HG03520 (cell line): ENCODE measurements at regions not wholly inside any gene's neighbourhood (a gene's known extent, or its start where the extent isn't known, plus 50 kb on each side); places are given as distances from the start of the nearest gene placed in this dataset.
"Not testable (repeated sequence)": the region's sequence is repeated elsewhere in the genome, so short reads cannot be mapped to it uniquely, and the experiment has no call there.

Experiments used
- ATAC-seq: cut with Tn5 transposase; IDR thresholded peaks from one replicate; pipeline ENCODE4 v1.9.1; 2021; ENCODE audit warnings: mild to moderate bottlenecking, moderate library complexity; ENCODE audit not compliant: unreplicated experiment

DNA sequence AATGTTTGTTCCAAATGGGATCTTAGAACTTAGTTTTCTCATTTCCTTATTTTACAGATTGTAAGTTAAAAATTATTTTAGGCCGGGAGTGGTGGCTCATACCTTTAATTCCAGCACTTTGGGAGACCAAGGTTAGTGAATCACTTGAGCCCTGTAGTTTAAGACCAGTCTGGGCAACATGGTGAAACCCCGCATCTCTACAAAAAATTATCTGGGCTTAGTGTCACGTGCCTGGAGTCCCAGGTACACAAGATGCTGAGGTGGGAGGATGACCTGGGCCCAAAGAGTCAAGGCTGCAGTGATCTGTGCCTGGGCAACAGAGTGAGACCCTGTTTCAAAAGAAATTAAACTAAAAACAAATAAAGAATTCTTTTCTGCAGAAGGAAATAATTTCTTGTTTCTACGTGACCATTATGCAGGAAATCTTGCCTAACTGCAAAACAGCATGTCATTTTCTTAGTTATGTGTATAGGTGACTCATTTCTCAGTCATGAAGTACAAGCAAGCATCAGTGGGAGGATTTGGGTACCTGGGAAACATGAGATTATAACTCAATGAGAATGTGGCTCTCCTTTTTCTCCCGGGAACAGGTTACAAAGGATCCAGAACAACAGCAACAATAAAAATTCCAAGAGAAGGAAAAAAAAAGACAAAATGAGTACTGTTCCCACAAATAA lies 375.1 kb upstream of the ST8SIA4 start:
- no peak for ATAC-seq

- no peak for ATAC-seq
Measured at GRCh38 chr5:101271945-101272344, 368.9 kb upstream of the ST8SIA4 start.

DNA sequence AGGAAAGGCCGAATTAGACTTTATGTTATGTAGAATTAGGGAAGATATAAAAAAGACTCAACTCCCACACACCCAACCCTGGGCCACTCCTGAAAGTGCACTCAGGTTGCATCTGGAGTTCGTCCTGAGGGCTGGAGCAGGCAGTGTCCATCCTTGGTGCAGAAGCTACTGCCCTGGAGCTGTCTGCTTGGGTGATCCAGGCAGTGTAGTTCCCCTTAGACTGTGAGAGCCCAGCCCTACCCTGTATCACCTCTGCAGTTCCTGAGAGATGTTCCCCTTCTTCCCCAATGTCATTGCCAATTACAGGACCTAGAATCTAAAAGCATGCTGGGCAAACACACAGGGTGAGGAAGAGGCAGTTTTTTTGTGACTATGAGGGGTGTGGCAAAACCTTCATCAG lies 368.3 kb upstream of the ST8SIA4 start:
- ATAC-seq: no peak

DNA sequence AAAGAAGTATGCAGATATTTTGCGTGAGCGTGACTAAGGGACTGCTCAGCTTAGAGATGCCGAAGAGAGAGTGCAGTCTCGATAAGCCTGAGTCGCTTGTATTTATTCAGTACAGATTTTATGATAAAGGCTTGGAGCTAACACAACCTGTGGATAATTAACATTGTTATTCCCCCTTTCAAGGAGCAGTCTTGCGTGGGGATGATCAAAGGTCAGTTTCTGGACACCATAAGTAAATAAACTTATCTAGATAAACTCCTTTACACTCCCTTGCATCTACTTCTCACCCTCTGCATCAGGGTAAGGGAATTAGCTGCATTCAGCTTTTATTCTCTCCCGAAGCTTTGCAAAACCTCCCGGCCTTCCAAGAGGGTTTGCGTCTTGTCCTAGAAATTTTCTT lies 357.8 kb upstream of the ST8SIA4 start:
- no peak for ATAC-seq

GRCh38 chr5:101253096-101253495 lies 350.0 kb upstream of the ST8SIA4 start:
- no peak for ATAC-seq

GRCh38 chr5:101244621-101245020 lies 341.5 kb upstream of the ST8SIA4 start:
- ATAC-seq: no peak

- ATAC-seq: no peak
Measured at GRCh38 chr5:101212942-101213514, 309.9 kb upstream of the ST8SIA4 start.

DNA sequence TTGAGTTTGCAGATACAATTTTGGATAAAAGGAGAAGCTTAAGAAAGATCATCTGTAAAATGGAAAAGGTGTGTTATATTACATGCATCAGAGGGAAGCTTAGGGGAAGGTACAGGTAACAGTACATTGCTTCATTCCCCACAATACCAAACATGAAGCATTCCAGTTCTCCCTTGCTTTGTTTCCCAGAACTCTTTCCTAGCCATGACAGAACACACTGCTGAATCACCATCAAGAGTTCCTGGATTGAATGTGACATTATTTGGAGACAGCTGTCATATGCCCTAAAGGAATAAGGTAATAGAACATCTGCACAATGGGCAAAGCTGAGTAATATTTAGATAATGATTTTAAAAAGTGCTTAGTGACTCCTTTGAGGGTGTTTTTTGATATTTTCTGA lies 303.5 kb upstream of the ST8SIA4 start:
- no peak for ATAC-seq

DNA sequence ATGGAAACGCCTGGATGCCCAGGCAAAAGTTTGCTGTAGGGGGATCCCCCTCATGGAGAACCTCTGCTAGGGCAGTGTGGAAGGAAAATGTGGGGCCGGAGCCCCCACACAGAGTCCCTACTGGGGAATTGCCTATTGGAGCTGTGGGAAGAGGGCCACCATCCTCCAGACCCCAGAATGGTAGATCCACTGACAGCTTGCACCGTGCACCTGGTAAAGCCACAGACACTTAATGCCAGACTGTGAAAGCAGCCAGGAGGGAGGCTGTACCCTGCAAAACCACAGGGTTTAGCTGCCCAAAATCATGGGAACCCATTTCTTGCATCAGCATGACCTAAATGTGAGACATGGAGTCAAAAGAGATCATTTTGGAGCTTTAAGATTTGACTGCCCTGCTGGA lies 302.0 kb upstream of the ST8SIA4 start:
- not testable (repeated sequence) for ATAC-seq

- ATAC-seq: not testable (repeated sequence)
Measured at GRCh38 chr5:101180365-101180764, 277.3 kb upstream of the ST8SIA4 start.

- ATAC-seq: no peak
Measured at GRCh38 chr5:101176605-101177004, 273.5 kb upstream of the ST8SIA4 start.

GRCh38 chr5:101174981-101175380 lies 271.9 kb upstream of the ST8SIA4 start:
- no peak for ATAC-seq

DNA sequence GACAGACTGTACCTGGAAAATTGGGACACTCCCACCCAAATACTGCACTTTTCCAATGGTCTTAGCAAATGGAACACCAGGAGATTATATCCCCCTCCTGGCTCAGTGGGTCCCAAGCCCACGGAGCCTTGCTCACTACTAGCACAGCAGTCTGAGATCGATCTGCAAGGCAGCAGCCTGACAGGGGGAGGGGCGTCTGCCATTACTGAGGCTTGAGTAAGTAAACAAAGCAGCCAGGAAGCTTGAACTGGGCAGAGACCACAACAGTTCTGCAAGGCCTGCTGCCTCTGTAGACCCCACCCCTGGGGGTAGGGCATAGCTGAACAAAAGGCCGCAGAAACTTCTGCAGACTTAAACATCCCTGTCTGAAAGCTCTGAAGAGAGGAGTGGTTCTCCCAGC lies 260.0 kb upstream of the ST8SIA4 start:
- ATAC-seq: no peak

DNA sequence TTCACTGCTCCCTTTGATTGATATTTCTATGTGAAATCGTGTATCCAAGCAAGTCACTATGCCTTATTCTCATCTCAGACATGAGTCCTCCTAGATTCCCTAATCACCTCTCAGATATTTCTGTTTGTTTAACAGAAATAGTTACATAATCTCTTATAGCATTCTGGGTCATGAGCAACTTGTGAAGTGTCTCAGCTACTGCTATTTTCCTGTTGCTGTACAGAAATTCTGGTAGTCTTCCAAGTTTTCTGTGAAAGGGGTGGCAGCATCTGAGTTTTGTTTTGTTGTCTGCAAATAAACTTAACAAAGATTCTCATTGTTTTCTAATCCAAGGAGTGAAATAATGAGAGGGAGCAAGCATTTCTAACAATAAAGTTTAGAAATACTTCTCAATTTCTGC lies 256.9 kb upstream of the ST8SIA4 start:
- no peak for ATAC-seq

DNA sequence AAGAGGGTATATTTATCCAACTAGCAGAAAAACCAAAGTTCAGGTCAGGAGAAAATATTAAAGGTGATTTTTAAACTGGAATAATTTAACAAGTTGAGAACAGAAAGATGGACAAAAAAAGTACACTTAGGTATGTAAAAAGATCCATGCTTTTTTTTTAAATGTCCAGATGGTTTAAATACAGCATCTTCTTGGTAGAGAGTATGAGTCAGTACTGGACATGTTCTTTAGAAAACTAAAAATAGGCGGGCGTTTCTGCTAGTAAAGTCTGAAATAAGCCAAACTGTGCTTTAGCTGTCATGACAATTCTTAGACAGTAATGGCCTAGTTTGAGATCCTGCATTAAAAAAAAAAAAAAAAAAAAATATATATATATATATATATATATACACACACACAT lies 255.9 kb upstream of the ST8SIA4 start:
- no peak for ATAC-seq

DNA sequence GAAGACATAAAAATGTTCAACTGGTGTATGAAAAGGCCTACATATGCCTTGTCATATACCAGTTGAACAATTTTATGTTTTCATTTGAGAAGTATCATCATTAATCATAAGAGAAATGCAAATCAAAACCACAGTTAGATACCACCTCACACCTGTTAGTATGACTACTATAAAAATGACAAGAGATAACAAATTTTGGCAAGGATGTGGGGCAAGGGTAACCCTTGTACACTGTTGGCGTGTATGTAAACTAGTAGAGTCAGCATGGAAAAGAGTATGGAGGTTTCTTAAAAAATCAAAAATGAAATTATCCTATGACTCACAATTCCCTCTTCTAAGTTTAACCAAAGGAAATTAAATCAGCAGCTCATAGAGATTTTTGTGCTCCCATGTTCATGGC lies 250.4 kb upstream of the ST8SIA4 start:
- ATAC-seq: no peak

DNA sequence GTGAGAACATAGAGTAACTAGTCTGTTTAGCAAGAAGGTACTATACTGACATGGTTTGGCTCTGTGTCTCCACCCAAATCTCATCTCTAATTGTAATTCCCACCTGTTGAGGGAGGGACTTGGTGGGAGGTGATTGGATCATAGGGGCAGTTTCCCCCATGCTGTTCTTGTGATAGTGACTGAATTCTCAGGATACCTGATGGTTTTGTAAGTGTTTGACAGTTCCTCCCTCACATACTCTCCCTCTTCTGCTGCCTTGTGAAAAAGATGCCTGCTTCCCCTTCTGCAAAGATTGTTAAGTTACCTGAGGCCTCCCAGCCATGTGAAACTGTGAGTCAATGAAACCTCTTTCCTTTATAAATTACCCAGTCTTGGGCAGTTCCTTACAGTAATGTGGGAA lies 240.4 kb upstream of the ST8SIA4 start:
- no peak for ATAC-seq

DNA sequence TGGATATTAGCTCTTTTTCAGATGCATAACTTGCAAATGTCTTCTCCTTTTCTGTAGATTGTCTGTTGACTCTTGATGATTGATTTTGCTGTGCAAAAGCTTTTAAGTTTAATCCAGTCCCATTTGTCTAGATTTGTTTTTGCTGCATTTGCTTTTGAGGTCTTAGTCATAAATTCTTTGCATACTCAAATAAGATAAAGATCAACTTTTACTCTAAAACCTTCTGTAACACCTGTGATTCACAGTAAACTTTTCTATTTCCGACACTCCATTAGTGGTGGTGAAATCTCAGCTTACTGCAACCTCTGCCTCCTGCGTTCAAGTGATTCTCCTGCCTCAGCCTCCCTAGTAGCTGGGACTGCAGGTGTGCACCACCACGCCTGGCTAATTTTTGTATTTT lies 239.0 kb upstream of the ST8SIA4 start:
- ATAC-seq: no peak

- no peak for ATAC-seq
Measured at GRCh38 chr5:101136454-101136853, 233.4 kb upstream of the ST8SIA4 start.

- no peak for ATAC-seq
Measured at GRCh38 chr5:101123363-101123762, 220.3 kb upstream of the ST8SIA4 start.

- no peak for ATAC-seq
Measured at GRCh38 chr5:101112645-101113044, 209.6 kb upstream of the ST8SIA4 start.

GRCh38 chr5:101103874-101104273 lies 200.8 kb upstream of the ST8SIA4 start:
- ATAC-seq: no peak

DNA sequence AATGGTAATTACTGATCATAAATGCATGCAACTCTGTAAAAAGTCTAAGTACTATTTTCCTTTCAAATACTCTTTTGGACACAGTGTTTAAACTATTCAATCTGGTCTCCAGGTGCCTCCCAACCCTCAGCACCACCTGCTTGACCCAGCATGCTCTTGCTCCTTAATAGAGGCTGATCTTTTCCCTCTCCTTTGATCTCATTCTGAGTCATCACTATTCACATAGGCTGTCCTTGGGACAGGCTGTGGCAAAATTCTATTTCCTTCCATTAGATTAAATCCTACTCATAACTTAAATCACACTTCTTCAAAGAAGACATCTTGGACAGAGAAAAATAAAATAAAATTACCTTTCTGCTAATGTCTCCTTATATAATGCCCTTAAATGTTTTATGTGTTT lies 199.4 kb upstream of the ST8SIA4 start:
- no peak for ATAC-seq
